Caco-2 (cell line): ENCODE measurements at regions not wholly inside any gene's neighbourhood (a gene's known extent, or its start where the extent isn't known, plus 50 kb on each side); places are given as distances from the start of the nearest gene placed in this dataset.

Experiments
- BruUV-seq: library from RNA; stranded (reverse); fragments of 400-500 nt; replicated peaks from 2 replicates; lab custom pipeline; 2021; lab: Mats Ljungman, UMichigan
- CTCF ChIA-PET: fragments of 300-600 bp; sonication (Branson Sonifier 250); formaldehyde crosslinking; loops from one replicate; lab custom pipeline; 2022; ENCODE audit warnings: antibody characterized with exemption; lab: Charles Lee
- POLR2A ChIA-PET: fragments of 300-600 bp; sonication (Branson Sonifier 250); formaldehyde crosslinking; loops from one replicate; lab custom pipeline; 2022; ENCODE audit warnings: antibody characterized with exemption; lab: Charles Lee
- DNase-seq, 2 experiments: peaks; one replicate each; pipeline versions ENCODE4 v3.0.0 to v3.0.0-alpha.2; 2020 to 2022
- H3K27me3 ChIP-seq: replicated peaks from 2 replicates; pipeline ENCODE4 v1.6.0; 2011; ENCODE audit warnings: low read length; ENCODE audit not compliant: control insufficient read depth, insufficient read depth
- H3K36me3 ChIP-seq: 2 replicates; pipeline ENCODE4 v1.5.1; 2011; ENCODE audit warnings: low read length; ENCODE audit not compliant: control insufficient read depth, insufficient read depth
- H3K4me1 ChIP-seq: fragments of 250-450 bp; sonication (Bioruptor Pico); 2 replicates; pipeline ENCODE4 v1.5.1; 2020; ENCODE audit warnings: mild to moderate bottlenecking
- H3K4me3 ChIP-seq: 2 replicates; pipeline ENCODE4 v1.5.1; 2011; ENCODE audit warnings: low read depth, mild to moderate bottlenecking, control low read depth, low read length
- H3K9me3 ChIP-seq: fragments of 250-450 bp; sonication (Bioruptor Pico); 2 replicates; pipeline ENCODE4 v1.5.1; 2020; ENCODE audit warnings: mild to moderate bottlenecking, moderate library complexity
- H3K27ac Mint-ChIP-seq: one replicate; pipeline ENCODE4 v1.8.0; 2022; ENCODE audit warnings: mixed read lengths; ENCODE audit not compliant: unreplicated experiment
- H3K27me3 Mint-ChIP-seq: one replicate; pipeline ENCODE4 v1.8.0; 2022; ENCODE audit warnings: mixed read lengths; ENCODE audit not compliant: insufficient read depth, unreplicated experiment
- H3K36me3 Mint-ChIP-seq: one replicate; pipeline ENCODE4 v1.8.0; 2022; ENCODE audit warnings: mild to moderate bottlenecking, mixed read lengths; ENCODE audit not compliant: insufficient read depth, unreplicated experiment
- H3K4me1 Mint-ChIP-seq: one replicate; pipeline ENCODE4 v1.8.0; 2022; ENCODE audit warnings: low read depth, mixed read lengths; ENCODE audit not compliant: unreplicated experiment
- H3K4me3 Mint-ChIP-seq: one replicate; pipeline ENCODE4 v1.8.0; 2022; ENCODE audit warnings: mild to moderate bottlenecking, moderate library complexity, mixed read lengths; ENCODE audit not compliant: unreplicated experiment
- H3K9me3 Mint-ChIP-seq: one replicate; pipeline ENCODE4 v1.8.0; 2022; ENCODE audit warnings: mixed read lengths; ENCODE audit not compliant: unreplicated experiment
- CTCF ChIP-seq, 2 experiments: fragments of 200-600 bp in 1 of 2; IDR thresholded peaks; 1 replicate in 1 of 2; 2 replicates in 1 of 2; pipeline versions ENCODE4 v1.5.1 to v1.8.0; 2011 to 2022; ENCODE audit warnings: antibody characterized with exemption in 1 of 2, control low read depth in 1 of 2, inconsistent platforms in 1 of 2, low read depth in 1 of 2, low read length in 1 of 2, mild to moderate bottlenecking in 1 of 2, moderate library complexity in 1 of 2; ENCODE audit not compliant: insufficient read depth in 1 of 2, severe bottlenecking in 1 of 2, unreplicated experiment in 1 of 2
- intact Hi-C: fragments of 100-400 bp; cut with micrococcal nuclease; formaldehyde crosslinking; loops from one replicate; pipeline ENCODE4 v1.10.0; 2022; ENCODE audit not compliant: unreplicated experiment

GRCh38 chr2:116975608-116976007 is 838.9 kb upstream of the DDX18 start:
- TF ChIP-seq CTCF (IDR thresholded peaks at IDR 0.05; ENCODE audit: insufficient read depth in 1 of 2, low read depth in 1 of 2, low read length in 1 of 2, severe bottlenecking in 1 of 2, unreplicated experiment in 1 of 2): no peak
- Histone ChIP-seq H3K9me3 (no peaks in the 10 kb centered on the region), H3K4me1 (no peaks in the 10 kb centered on the region), H3K4me3 (no peak overlapping the region), H3K36me3 (no peaks in the 10 kb centered on the region), H3K27me3 (no peaks in the 10 kb centered on the region)
- Mint-ChIP-seq H3K27me3 (peaks cover 3% of the 10 kb centered on the region), H3K27ac (no peak overlapping the region), H3K9me3 (no peaks in the 10 kb centered on the region), H3K4me1 (no peaks in the 10 kb centered on the region), H3K4me3 (no peak overlapping the region), H3K36me3 (no peaks in the 10 kb centered on the region)
- CTCF ChIA-PET: no interaction called here
- POLR2A ChIA-PET: no interaction called here
- intact Hi-C loops: no loop called here
- no TSS peak for BruUV-seq
- no peak for DNase-seq

GRCh38 chr2:116979916-116980764 is 834.4 kb upstream of the DDX18 start:
- Mint-ChIP-seq H3K4me1 (no peaks in the 10 kb centered on the region), H3K4me3 (no peak overlapping the region), H3K27me3 (no peaks in the 10 kb centered on the region), H3K27ac (no peak overlapping the region), H3K36me3 (no peaks in the 10 kb centered on the region), H3K9me3 (peaks cover 12% of the 10 kb centered on the region)
- no TSS peak for BruUV-seq
- Histone ChIP-seq H3K4me1 (no peaks in the 10 kb centered on the region), H3K36me3 (no peaks in the 10 kb centered on the region), H3K9me3 (0 out of 2 replicates have a peak, but pooled peaks cover under 1% of the 10 kb centered on the region), H3K27me3 (no peaks in the 10 kb centered on the region), H3K4me3 (no peak overlapping the region)
- intact Hi-C loops: no loop called here
- POLR2A ChIA-PET: no interaction called here
- DNase-seq: no peak
- CTCF ChIA-PET: no interaction called here
- no peak for TF ChIP-seq CTCF (IDR thresholded peaks at IDR 0.05; ENCODE audit: insufficient read depth in 1 of 2, low read depth in 1 of 2, low read length in 1 of 2, severe bottlenecking in 1 of 2, unreplicated experiment in 1 of 2)

- intact Hi-C loops: no loop called here
Observed at GRCh38 chr2:116987447-116987846, 827.0 kb upstream of the DDX18 start.

More at GRCh38 chr2:116987447-116987846, 827.0 kb upstream of the DDX18 start:
- DNase-seq: no peak
- BruUV-seq: no TSS peak
- H3K4me3 Mint-ChIP-seq: no peak overlapping the region
- ChIA-PET CTCF (no interaction called here), POLR2A (no interaction called here)
- Histone ChIP-seq H3K4me1 (no peaks in the 10 kb centered on the region), H3K27me3 (no peaks in the 10 kb centered on the region), H3K36me3 (no peaks in the 10 kb centered on the region), H3K9me3 (0 out of 2 replicates have a peak, but pooled peaks cover 5% of the 10 kb centered on the region), H3K4me3 (no peak overlapping the region)
- no peaks in the 10 kb centered on the region for H3K4me1 Mint-ChIP-seq
- peaks cover 12% of the 10 kb centered on the region for H3K9me3 Mint-ChIP-seq
- H3K36me3 Mint-ChIP-seq: no peaks in the 10 kb centered on the region
- TF ChIP-seq CTCF (IDR thresholded peaks at IDR 0.05; ENCODE audit: insufficient read depth in 1 of 2, low read depth in 1 of 2, low read length in 1 of 2, severe bottlenecking in 1 of 2, unreplicated experiment in 1 of 2): no peak
- no peak overlapping the region for H3K27ac Mint-ChIP-seq
- H3K27me3 Mint-ChIP-seq: peaks cover 3% of the 10 kb centered on the region
